DMS153 treated with DMSO at 0.1 percent for 48 hours (cell line): ENCODE measurements at regions not wholly inside any gene's neighbourhood (a gene's known extent, or its start where the extent isn't known, plus 50 kb on each side); places are given as distances from the start of the nearest gene placed in this dataset.

Experiments
- DNase-seq: peaks from one replicate; lab custom pipeline; 2025; ENCODE audit not compliant: unreplicated experiment; lab: John Stamatoyannopoulos, UW

DNA sequence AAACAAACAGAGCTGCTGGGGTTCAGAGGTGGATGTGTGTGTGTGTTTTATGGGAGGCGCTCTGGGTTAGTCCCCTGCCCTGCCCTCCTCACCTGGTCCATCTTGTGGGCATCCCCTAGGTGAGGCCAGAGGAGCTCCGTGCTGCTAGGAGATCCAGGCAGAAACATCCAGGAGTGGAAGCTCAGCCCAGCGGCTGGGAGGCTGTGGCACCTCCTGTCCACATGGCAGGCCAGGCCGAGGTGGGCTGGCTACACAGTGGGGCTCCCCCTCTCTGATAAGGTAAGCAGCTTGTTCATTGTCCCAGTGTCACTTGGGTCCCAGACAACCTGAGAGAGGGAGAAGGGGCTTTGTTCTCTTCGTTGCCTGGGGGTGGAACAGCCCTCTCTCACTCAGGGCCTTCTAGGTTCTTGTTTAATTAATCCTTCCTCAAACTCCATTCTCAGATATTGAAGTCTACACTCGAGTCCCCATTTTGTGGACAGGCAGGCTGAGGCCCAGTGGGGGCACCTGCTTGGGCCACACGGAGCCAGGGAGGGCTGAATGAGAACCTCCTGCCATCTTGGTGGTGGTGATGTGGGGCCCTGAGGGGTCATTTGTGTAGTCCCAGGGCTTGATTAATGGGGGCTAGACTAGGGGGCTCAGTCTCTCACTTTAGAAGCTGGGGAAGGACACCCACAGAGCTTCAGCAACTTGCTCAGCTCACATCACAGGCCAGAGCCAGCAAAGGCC is 216.8 kb upstream of the GPR26 start:
- DNase-seq, result no peak

GRCh38 chr10:123450956-123451605 is 215.1 kb upstream of the GPR26 start:
- DNase-seq, result no peak

DNA sequence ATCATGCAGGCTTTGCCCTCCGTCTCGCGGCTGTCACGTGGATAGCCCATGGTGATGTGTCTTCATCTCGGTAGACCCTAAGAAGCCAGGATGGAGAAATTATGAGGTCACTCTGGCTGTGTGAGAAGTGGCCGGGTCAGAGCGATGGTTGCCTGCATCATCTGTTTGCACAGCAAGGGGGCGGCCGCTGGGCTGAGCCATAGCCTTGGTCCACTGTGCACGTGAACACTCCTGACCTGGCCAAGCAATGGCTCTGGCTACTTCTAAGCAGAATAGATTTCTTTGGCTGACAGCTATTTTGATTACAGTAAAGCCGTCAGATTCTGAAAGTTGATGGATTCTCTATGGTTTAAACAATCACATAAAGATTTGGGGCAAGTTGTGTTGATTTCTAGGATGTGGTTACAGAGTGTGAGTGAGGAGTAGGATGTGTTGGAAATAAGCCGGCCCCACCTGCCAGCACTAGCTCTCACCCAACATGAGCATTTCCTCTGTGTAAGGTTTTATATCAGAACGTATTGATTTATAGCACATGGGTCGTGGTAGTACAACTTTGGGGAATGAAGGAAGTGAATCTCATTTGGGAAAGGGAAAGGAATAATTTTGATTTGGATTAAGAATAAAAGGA is 214.4 kb upstream of the GPR26 start:
- no peak for DNase-seq

GRCh38 chr10:123454987-123455386 is 211.2 kb upstream of the GPR26 start:
- no peak for DNase-seq

DNA sequence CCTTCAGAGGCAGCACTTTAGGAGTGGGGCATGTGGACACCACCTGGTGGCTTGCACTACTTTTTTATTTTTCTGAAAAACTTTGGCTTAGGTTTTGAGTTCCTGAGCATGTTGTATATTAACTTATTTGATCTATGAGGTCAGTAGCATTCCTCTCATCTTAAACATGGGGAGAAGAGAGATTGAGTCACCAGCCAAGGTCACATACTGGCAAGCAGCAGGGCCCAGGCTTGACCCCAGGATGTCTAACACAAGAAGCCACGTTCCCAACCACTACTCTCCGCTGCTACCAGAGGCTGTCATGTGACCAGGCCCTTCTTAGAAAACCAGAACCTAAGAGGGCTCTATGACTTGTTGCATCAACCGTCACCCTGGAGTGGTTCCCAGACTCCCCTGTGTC is 210.3 kb upstream of the GPR26 start:
- no peak for DNase-seq

GRCh38 chr10:123458933-123459332 is 207.2 kb upstream of the GPR26 start:
- no peak for DNase-seq

DNA sequence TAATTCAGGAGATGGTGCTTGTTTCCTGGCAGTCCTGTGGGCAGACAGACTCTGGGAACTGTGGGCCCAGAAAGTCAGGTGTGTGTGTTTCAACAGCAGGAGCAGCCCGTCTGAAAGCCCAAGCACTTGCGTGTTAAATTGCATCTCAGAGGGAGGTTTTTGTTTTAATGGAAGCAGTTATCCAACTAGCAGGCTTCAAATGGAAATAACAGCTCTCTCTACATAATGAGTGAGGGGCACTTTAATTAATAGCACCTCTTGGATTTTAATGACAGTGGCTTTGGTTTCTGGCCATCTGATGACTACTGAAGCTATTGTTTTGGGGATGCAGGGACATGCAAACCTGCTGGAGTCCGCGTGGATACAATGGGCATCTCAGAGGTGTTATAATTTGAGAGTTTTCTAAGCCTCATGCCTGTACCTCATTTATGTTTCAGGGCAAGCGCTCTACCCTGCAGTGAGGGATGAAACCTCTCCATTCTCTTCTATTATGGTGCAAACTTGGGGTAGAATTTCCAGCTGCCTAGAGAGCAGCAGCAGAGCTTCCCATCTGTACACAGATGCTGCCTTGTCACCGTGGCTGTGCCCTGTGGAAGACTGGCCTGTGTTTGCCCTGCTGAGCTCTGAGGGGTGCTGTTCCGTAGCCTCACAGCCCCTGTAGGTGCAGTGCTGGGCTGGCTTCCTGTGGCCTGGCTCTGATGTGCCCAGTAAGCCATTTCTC is 206.6 kb upstream of the GPR26 start:
- no peak for DNase-seq

- no peak for DNase-seq
Measured at GRCh38 chr10:123462246-123462645, 203.9 kb upstream of the GPR26 start.

DNA sequence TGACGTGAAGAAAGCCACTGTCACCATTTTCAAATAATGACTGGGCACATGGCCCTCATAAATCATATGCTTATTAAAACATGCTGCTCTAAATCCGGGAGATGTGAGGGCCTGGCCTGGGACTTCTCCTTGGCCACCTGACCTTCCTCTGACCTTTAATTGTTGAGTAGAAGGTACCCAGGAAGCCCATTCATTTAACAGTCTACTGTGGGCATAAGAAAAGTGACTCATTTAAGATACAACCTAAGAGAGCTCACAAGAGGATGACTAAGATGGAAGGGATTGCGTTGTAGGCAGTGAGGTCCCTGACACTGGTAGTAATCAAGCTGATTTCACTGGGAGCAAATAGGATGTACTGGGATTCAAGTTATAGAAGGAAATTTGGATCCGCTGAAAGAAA is 203.4 kb upstream of the GPR26 start:
- no peak for DNase-seq

GRCh38 chr10:123463181-123463580 is 203.0 kb upstream of the GPR26 start:
- no peak for DNase-seq

DNA sequence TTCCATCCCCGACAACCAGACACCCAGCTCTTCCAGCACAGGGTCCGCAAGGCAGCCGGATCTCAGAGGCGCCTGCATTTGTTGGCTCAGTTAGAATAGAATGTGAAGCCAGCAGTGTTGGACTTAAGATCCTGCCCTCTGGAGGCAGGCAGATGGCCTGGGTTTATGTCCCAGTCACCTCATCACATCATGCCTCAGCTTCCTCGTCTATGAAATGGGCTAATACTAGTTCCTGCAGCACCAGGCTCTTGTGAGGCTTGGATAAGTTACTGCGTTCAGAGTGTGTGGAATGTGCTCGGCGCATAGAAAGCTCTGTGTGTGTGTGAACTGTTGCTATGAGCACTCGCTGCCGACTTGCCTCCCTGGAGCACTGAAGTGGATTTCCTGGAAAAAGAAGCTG is 202.5 kb upstream of the GPR26 start:
- no peak for DNase-seq

- DNase-seq, result no peak
Measured at GRCh38 chr10:123464430-123465323, 201.5 kb upstream of the GPR26 start.

DNA sequence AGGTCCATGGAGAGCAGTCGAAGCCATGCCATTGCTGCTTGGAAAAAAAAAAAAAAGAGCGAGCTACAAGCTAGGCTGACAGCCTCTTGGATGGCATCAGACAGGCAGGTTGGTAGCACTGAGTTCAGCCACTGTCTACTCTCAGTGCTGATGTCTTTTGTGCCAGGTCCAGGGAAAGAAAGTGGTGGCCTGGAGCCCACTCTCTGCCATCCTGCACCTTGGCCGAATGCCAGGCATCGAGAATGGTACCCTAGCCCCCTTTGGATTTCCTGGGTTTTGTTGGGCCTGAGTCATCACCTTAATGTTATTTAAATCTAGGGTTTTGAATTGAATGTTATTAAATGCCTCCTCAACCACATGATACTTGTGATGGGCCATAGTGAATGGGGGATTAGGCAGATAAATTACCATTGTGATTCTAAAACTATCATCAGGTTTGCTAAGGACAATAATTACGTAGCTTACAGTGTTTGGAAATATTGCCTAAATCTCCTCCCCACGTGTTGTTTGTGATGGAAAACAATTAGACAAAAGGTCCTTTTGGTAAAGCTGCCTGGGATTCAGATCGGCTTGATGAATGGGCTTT is 195.7 kb upstream of the GPR26 start:
- DNase-seq, result no peak

- DNase-seq, result no peak
Measured at GRCh38 chr10:123471811-123472210, 194.3 kb upstream of the GPR26 start.

- DNase-seq, result no peak
Measured at GRCh38 chr10:123472606-123473005, 193.5 kb upstream of the GPR26 start.

DNA sequence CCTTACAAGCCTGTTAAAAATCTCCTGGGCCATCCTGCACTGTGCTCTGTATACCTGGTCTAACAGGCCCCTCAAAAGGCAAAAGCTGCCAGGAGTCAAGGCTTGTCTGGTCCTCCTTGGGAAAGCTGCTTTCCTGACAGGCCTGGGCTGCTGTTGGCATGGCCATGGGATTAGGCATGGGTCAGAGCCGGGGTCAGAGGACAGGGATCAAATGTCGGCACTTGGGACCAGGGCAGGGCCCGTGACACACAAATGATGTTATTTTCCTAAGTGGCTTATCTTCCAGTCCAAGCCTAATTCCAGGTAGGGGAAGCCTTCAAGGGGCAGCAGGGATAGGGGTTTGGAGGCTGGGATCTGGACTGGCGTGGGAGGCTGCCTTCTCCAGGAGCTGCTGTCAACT is 191.5 kb upstream of the GPR26 start:
- no peak for DNase-seq

GRCh38 chr10:123475466-123475865 is 190.7 kb upstream of the GPR26 start:
- DNase-seq, result no peak

GRCh38 chr10:123478116-123478515 is 188.0 kb upstream of the GPR26 start:
- DNase-seq, result no peak

DNA sequence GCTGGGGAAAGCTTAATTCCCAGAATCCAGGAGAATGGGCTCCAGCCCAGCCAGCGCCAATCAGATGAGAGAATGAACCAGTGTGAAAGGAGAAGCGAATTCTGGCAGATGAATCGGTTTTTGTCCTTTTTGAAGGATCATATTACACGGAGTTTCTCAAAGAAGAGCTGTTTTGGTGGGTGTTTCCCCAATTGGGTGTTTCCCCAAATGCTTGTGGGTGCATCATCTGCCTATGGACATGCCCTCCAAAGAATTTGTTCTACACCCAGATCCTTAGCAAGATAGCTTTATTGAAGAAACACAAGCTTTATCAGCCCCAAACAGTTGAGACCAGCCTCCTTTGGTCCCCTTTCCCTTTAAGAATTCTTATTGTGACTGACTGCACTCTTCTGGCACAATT is 186.5 kb upstream of the GPR26 start:
- DNase-seq, result no peak

DNA sequence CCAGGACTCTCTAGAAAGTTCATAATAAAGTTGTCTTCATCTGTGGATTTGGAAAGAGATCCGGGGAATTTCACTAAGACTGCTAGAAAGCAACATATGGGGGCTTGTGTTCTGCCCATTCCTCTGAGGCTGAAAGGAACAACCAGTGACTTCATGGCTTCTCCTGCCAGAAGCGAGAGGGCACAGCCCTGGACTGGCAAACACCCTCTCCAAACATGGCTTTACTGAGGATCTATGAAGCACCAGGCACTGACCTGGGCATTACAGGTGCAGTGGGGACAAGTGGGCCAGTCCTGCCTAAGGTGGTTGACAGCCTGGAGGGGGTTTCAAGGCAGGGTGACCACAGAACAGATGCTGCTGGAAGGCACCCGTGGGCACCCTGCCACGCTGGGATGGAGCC is 185.8 kb upstream of the GPR26 start:
- no peak for DNase-seq
